GM12873 (cell line): ENCODE measurements at regions not wholly inside any gene's neighbourhood (a gene's known extent, or its start where the extent isn't known, plus 50 kb on each side); places are given as distances from the start of the nearest gene placed in this dataset.

Experiments used
- TF ChIP-seq, protein P1 (sequence below): IDR thresholded peaks from 2 replicates; pipeline ENCODE4 v1.5.1; 2012; ENCODE audit warnings: low read depth, mild to moderate bottlenecking, moderate library complexity, low read length, control low read depth; ENCODE audit not compliant: insufficient read depth; ENCODE audit errors: missing control alignments

DNA sequence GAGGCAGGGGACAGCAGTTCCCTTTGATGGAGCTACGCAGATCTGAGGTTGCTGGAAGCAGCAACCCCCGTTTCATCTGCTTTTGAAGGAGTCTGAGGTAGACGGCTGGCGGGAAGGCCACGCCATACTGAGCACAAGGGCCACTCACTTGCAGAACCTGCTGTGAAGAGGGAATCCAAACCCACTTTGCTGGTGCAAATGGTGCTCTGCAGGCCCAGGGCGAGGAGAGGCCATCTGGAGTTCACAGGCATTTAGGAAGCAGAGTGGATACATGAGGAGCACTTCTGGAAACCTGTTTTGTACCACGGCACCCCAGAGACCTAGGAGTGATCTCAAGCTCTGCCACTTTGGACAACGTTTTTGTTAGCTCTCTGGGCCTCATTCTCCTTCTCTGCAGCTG, 227.8 kb downstream of the UQCRFS1 start:
- TF ChIP-seq, protein P1, sequence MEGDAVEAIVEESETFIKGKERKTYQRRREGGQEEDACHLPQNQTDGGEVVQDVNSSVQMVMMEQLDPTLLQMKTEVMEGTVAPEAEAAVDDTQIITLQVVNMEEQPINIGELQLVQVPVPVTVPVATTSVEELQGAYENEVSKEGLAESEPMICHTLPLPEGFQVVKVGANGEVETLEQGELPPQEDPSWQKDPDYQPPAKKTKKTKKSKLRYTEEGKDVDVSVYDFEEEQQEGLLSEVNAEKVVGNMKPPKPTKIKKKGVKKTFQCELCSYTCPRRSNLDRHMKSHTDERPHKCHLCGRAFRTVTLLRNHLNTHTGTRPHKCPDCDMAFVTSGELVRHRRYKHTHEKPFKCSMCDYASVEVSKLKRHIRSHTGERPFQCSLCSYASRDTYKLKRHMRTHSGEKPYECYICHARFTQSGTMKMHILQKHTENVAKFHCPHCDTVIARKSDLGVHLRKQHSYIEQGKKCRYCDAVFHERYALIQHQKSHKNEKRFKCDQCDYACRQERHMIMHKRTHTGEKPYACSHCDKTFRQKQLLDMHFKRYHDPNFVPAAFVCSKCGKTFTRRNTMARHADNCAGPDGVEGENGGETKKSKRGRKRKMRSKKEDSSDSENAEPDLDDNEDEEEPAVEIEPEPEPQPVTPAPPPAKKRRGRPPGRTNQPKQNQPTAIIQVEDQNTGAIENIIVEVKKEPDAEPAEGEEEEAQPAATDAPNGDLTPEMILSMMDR, result no peak

DNA sequence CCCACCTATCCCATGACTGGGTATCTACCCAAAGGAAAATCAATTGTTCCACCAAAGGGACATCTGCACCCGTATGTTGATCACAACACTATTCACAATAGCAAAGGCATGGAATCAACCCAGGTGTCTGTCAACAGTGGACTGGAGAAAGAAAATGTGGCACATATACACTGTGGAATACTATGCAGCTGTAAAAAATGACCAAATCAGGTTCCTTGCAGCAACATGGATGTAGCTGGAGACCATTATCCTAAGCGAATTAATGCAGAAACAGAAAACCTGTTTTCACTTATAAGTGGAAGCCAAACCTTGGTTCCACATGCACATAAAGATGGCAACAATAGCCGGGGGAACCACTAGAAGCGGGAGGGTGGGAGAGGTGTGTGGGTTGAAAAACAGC, 228.6 kb downstream of the UQCRFS1 start:
- TF ChIP-seq, protein P1, result no peak

- TF ChIP-seq, protein P1, result no peak
Observed at GRCh38 chr19:28983430-28983829, 229.5 kb downstream of the UQCRFS1 start.

DNA sequence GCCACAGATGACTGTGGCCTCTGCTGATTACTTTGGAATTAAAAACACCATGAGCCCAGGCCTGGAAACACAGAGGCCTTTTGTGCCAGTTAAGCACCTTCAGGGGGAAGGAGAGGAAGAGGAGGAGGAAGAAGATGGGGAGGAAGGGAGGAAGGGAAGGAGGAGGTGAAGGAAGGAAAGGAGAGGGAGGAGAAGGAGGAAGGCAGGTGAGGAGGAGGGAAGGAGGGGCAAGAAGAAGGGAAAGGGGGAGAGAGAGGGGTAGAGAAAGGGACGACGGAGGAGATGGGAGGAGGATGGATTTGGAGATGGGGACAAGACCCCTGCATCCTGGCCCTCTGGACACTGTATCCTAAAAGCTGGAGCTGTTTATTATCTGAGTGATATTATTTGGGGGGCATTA, 231.0 kb downstream of the UQCRFS1 start:
- TF ChIP-seq, protein P1, result no peak

DNA sequence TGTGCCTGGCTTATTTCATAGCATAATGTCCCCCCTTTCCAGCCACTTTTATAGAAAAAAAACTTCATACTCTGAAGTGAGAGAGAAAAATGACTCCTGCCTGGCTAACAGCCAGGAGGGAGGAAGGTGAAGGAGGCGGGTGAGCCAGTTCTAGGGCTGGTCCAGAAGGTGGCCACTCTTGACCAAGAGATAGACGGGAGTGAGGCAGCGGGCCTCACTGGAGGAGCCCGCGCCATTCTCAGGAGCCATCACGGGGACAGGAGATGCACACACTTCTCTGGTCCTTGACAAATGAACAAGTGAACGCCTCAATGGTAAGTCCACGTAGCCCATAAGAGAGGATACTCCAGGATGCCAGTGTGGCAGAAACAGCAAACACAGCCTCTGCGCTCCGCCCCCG, 231.4 kb downstream of the UQCRFS1 start:
- TF ChIP-seq, protein P1, result no peak

DNA sequence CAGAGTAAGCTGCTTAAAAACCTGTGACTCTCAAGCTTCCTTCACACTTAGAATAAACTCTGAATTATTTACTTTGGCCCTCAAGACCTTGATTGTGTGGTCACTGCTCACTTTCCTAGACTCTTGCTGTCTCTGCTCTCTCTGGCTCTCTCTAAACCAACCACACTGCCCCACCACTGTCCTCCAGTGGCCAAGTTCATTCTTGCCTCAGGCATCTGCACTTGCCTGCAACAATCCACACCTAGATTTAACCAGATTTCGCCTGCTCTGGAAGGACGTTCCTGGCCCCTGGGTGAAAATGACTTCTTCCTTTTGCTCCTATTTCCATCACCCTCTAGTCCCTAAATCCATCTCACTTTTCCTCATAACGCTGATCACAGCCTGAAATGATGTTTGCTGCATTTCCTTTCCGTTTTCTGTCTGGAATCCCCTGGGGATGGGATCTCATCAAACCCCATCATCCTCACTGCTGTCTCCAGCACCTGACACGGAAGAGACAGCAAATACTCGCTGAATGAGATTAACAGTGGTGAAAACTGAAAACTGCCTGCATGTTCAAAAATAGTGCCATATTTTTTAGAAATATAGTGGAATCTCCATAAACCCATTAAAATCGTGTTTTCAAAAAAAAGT, 232.6 kb downstream of the UQCRFS1 start:
- TF ChIP-seq, protein P1, result peak; percentile 20

DNA sequence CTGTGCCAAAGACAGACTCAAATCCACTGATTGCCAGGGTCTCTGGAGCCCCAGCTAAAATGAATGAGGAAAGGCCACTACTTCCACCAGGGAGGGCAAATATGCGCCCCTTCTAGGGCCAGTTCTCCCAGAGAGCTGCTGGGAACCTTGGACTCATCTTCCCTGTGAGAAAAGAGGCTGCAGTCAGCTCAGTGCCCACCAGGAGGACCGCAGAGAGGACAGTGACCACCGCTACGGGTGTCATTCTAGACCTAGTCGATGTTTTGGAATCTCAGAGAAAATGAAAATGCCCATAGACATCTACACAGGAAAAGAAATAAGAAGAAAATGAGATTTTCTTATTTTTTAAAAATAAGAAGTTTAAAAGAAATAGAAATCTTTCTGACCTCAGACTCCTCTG, 235.1 kb downstream of the UQCRFS1 start:
- TF ChIP-seq, protein P1, result no peak
